ENCODE measurements at regions not wholly inside any gene's neighbourhood (a gene's known extent, or its start where the extent isn't known, plus 50 kb on each side); places are given as distances from the start of the nearest gene placed in this dataset.

DNA sequence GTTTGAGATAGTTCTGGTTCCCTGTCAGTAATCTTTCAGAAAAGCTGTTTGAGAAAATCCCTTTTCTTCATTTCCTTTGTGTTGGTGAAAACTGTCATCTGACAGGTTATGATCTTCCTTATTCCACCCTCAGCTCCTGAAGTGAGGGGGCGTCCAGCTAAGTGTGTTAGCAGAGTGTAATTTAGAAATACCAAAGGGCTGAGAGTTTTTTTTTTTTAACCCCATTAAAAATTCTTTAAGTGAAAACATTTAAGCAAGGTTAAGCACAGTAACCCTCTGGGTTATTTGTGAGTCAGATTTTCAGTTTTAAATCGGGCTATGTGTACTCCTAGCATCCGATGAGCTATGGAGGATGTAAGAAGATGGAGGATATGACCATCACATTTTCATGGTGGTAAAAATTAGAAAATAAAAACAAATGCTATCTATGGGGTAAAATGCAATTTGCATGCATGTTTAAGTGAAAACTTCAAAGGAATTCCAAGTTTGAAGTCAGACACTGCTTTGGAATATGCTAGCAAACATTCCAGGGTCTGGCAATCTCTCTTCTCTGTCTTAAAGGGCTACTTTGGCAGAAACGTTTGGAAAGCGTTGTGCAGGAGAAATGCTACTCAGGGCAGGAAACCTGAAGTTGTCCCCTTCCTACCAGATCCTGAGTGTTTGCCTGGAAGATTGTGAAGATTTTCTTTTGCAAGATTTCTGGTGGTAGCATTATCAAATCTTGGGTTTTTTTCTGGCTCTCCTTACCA is 197.0 kb upstream of the PRICKLE1 start:
- WGBS = 29% methylated on average over 4 of the region's 5 CpGs

DNA sequence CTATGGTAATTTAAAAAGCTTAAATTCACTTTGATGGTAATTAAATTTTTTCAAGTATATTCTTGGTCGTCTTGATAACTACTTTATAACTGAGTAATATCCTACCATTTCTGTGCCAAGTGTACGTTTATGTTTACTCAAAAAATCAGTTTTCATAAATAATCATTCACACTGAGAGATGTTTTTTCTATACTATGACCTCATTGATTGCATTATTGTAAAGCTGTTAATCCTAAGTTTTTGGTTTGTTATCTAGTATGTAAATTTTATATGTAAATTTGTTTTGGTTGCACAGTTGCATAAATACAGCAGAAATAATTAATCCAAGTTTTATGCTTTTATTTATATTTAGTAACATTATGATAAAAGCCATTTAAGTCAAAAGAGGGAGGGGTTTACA is 196.4 kb upstream of the PRICKLE1 start:
- no peak overlapping the region for H4K91ac ChIP-seq (ENCODE audit: low read length)
- no peaks in the 10 kb centered on the region for H3K36me3 ChIP-seq (ENCODE audit: control insufficient read depth in 1 of 2, insufficient read depth in 2 of 2, low read depth in 1 of 2, low read length in 2 of 2)
- no peak overlapping the region for H3K23ac ChIP-seq (ENCODE audit: low read length in 2 of 2)
- no peak overlapping the region for H3K4me2 ChIP-seq (ENCODE audit: low read length, poor library complexity, severe bottlenecking)
- no peaks in the 10 kb centered on the region for H3K9me3 ChIP-seq (ENCODE audit: control insufficient read depth, low read length)
- no peak overlapping the region for H2BK120ac ChIP-seq (ENCODE audit: low read depth, low read length)
- H3K27me3 ChIP-seq (ENCODE audit: control insufficient read depth in 1 of 2, insufficient read depth in 1 of 2, low read length in 2 of 2) = no peaks in the 10 kb centered on the region
- H2BK15ac ChIP-seq (ENCODE audit: low read depth, poor library complexity, severe bottlenecking) = no peak overlapping the region
- H2BK5ac ChIP-seq (ENCODE audit: low read depth, low read length, poor library complexity, severe bottlenecking) = no peak overlapping the region
- H3K4me1 ChIP-seq (ENCODE audit: control insufficient read depth, insufficient read depth, low read depth, low read length) = no peaks in the 10 kb centered on the region
- DNase-seq = no peak
- no peak overlapping the region for H2AK5ac ChIP-seq (ENCODE audit: low read length, severe bottlenecking)
- no CpG with 5 or more reads among the region's 2 CpGs for WGBS
- H3K9ac ChIP-seq (ENCODE audit: low read length) = no peak overlapping the region
- H3K18ac ChIP-seq (ENCODE audit: low read depth in 1 of 2, low read length in 2 of 2) = no peak overlapping the region
- H2AFZ ChIP-seq (ENCODE audit: low read depth, low read length) = no peak overlapping the region
- no peaks in the 10 kb centered on the region for H3K79me1 ChIP-seq (replicated peaks; ENCODE audit: low read length, poor library complexity, severe bottlenecking)
- no peak overlapping the region for H3K14ac ChIP-seq (ENCODE audit: low read length in 2 of 2)
- no peak overlapping the region for H4K8ac ChIP-seq (ENCODE audit: low read length)
- no peak overlapping the region for H3K4ac ChIP-seq (ENCODE audit: low read depth in 1 of 2, low read length in 2 of 2)
- H2BK12ac ChIP-seq (ENCODE audit: low read length in 2 of 2) = no peak overlapping the region
- no peak overlapping the region for H3K4me3 ChIP-seq (ENCODE audit: insufficient read depth in 1 of 2, low read depth in 1 of 2, low read length in 2 of 2)
- H3K27ac ChIP-seq (ENCODE audit: low read length, poor library complexity, severe bottlenecking) = no peak overlapping the region

More for the DNA sequence above, 197.0 kb upstream of the PRICKLE1 start:
- Histone ChIP-seq H3K14ac (ENCODE audit: low read length in 2 of 2) (no peak overlapping the region), H2AK5ac (ENCODE audit: low read length, severe bottlenecking) (peak overlapping the region; percentile 61), H2AFZ (ENCODE audit: low read depth, low read length) (no peak overlapping the region), H3K4me1 (ENCODE audit: control insufficient read depth, insufficient read depth, low read depth, low read length) (no peaks in the 10 kb centered on the region), H3K9ac (ENCODE audit: low read length) (no peak overlapping the region), H3K9me3 (ENCODE audit: control insufficient read depth, low read length) (no peaks in the 10 kb centered on the region), H4K91ac (ENCODE audit: low read length) (no peak overlapping the region), H2BK12ac (ENCODE audit: low read length in 2 of 2) (no peak overlapping the region), H3K27me3 (ENCODE audit: control insufficient read depth in 1 of 2, insufficient read depth in 1 of 2, low read length in 2 of 2) (no peaks in the 10 kb centered on the region), H3K79me1 (replicated peaks; ENCODE audit: low read length, poor library complexity, severe bottlenecking) (no peaks in the 10 kb centered on the region), H4K8ac (ENCODE audit: low read length) (peak overlapping the region; percentile 23), H3K4me3 (ENCODE audit: insufficient read depth in 1 of 2, low read depth in 1 of 2, low read length in 2 of 2) (no peak overlapping the region), H3K23ac (ENCODE audit: low read length in 2 of 2) (no peak overlapping the region), H2BK120ac (ENCODE audit: low read depth, low read length) (no peak overlapping the region), H2BK5ac (ENCODE audit: low read depth, low read length, poor library complexity, severe bottlenecking) (no peak overlapping the region), H3K18ac (ENCODE audit: low read depth in 1 of 2, low read length in 2 of 2) (no peak overlapping the region), H3K4me2 (ENCODE audit: low read length, poor library complexity, severe bottlenecking) (no peak overlapping the region), H2BK15ac (ENCODE audit: low read depth, poor library complexity, severe bottlenecking) (no peak overlapping the region), H3K36me3 (ENCODE audit: control insufficient read depth in 1 of 2, insufficient read depth in 2 of 2, low read depth in 1 of 2, low read length in 2 of 2) (no peaks in the 10 kb centered on the region), H3K27ac (ENCODE audit: low read length, poor library complexity, severe bottlenecking) (no peak overlapping the region), H3K4ac (ENCODE audit: low read depth in 1 of 2, low read length in 2 of 2) (no peak overlapping the region)
- DNase-seq = no peak

DNA sequence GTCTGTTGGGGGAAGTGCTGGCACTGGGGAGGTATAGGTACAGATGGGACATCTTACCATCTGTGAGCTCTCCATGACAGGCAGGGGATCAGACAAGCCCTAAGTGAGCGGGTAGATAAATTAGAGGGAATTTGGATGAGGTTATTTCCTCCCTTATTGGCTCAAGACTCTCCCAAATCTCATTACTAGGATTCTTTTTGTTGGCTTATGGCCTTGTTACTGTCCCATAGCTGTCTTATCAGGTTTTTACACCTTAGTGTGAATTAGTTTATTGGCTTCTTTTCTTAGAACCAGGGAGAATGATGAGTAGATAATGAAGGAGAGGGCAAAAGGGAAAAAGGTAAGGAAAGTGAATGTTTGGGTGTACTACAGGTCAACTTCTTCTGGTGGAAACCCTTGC is 191.1 kb upstream of the PRICKLE1 start:
- Histone ChIP-seq H3K27ac (ENCODE audit: low read length, poor library complexity, severe bottlenecking) (no peak overlapping the region), H3K27me3 (ENCODE audit: control insufficient read depth in 1 of 2, insufficient read depth in 1 of 2, low read length in 2 of 2) (no peaks in the 10 kb centered on the region), H3K36me3 (ENCODE audit: control insufficient read depth in 1 of 2, insufficient read depth in 2 of 2, low read depth in 1 of 2, low read length in 2 of 2) (no peaks in the 10 kb centered on the region), H3K4me1 (ENCODE audit: control insufficient read depth, insufficient read depth, low read depth, low read length) (no peaks in the 10 kb centered on the region), H2AK5ac (ENCODE audit: low read length, severe bottlenecking) (no peak overlapping the region), H2AFZ (ENCODE audit: low read depth, low read length) (no peak overlapping the region), H3K18ac (ENCODE audit: low read depth in 1 of 2, low read length in 2 of 2) (no peak overlapping the region), H3K9ac (ENCODE audit: low read length) (peak overlapping the region; percentile 10), H2BK15ac (ENCODE audit: low read depth, poor library complexity, severe bottlenecking) (no peak overlapping the region), H3K4me2 (ENCODE audit: low read length, poor library complexity, severe bottlenecking) (no peak overlapping the region), H3K4me3 (ENCODE audit: insufficient read depth in 1 of 2, low read depth in 1 of 2, low read length in 2 of 2) (no peak overlapping the region), H3K9me3 (ENCODE audit: control insufficient read depth, low read length) (no peaks in the 10 kb centered on the region), H3K23ac (ENCODE audit: low read length in 2 of 2) (no peak overlapping the region), H4K8ac (ENCODE audit: low read length) (no peak overlapping the region), H3K14ac (ENCODE audit: low read length in 2 of 2) (no peak overlapping the region), H4K91ac (ENCODE audit: low read length) (peak overlapping the region; percentile 39), H2BK120ac (ENCODE audit: low read depth, low read length) (no peak overlapping the region), H2BK5ac (ENCODE audit: low read depth, low read length, poor library complexity, severe bottlenecking) (no peak overlapping the region), H3K79me1 (replicated peaks; ENCODE audit: low read length, poor library complexity, severe bottlenecking) (no peaks in the 10 kb centered on the region), H2BK12ac (ENCODE audit: low read length in 2 of 2) (no peak overlapping the region), H3K4ac (ENCODE audit: low read depth in 1 of 2, low read length in 2 of 2) (no peak overlapping the region)
- DNase-seq = no peak
- no CpG with 5 or more reads among the region's 1 CpG for WGBS

DNA sequence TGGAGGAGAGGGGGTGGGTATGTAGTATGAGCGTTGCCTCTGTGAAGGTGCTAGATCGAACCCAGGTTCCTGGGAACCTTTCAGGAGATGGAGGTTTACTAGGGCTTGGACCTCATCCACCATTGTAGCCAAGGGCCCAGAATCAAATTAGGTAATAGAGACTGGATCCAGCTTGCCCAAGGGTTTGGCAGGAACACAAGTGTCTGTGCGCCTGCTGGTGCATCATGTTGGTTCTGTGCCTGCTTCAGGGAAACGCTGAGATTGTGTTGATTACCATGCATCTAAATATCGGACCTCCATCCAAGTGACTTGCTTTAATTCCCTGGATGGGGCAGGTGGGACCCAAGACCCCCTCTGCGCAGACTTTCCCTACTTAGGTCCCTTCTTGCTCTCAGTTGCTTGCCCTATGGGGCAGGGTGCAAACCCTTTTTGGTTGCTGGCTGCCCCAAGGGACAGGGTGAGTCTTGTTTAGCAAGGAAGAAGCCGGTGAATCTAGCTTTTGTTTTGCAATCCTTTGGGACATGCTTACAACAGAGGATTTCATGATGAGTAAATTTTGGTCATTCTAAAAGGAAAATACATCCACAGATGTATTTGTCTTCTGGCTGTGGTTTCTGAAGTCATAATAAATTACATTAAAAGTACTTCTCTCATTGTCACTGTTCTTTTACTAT is 189.8 kb upstream of the PRICKLE1 start:
- H3K4ac ChIP-seq (ENCODE audit: low read depth in 1 of 2, low read length in 2 of 2) = no peak overlapping the region

More for the DNA sequence above, 189.8 kb upstream of the PRICKLE1 start:
- Histone ChIP-seq H3K4me1 (ENCODE audit: control insufficient read depth, insufficient read depth, low read depth, low read length) (no peaks in the 10 kb centered on the region), H4K91ac (ENCODE audit: low read length) (peak overlapping the region; percentile 20), H2AFZ (ENCODE audit: low read depth, low read length) (no peak overlapping the region), H3K18ac (ENCODE audit: low read depth in 1 of 2, low read length in 2 of 2) (peak overlapping the region in 1 of 2 experiments; percentile 43), H3K9ac (ENCODE audit: low read length) (peak overlapping the region; percentile 10), H3K27me3 (ENCODE audit: control insufficient read depth in 1 of 2, insufficient read depth in 1 of 2, low read length in 2 of 2) (no peaks in the 10 kb centered on the region), H3K27ac (ENCODE audit: low read length, poor library complexity, severe bottlenecking) (no peak overlapping the region), H3K9me3 (ENCODE audit: control insufficient read depth, low read length) (no peaks in the 10 kb centered on the region), H3K23ac (ENCODE audit: low read length in 2 of 2) (no peak overlapping the region), H2BK5ac (ENCODE audit: low read depth, low read length, poor library complexity, severe bottlenecking) (no peak overlapping the region), H2AK5ac (ENCODE audit: low read length, severe bottlenecking) (peak overlapping the region; percentile 61), H2BK15ac (ENCODE audit: low read depth, poor library complexity, severe bottlenecking) (no peak overlapping the region), H3K4me2 (ENCODE audit: low read length, poor library complexity, severe bottlenecking) (no peak overlapping the region), H3K36me3 (ENCODE audit: control insufficient read depth in 1 of 2, insufficient read depth in 2 of 2, low read depth in 1 of 2, low read length in 2 of 2) (no peaks in the 10 kb centered on the region), H3K4me3 (ENCODE audit: insufficient read depth in 1 of 2, low read depth in 1 of 2, low read length in 2 of 2) (peak overlapping the region in 1 of 2 experiments; percentile 40), H3K79me1 (replicated peaks; ENCODE audit: low read length, poor library complexity, severe bottlenecking) (no peaks in the 10 kb centered on the region), H2BK12ac (ENCODE audit: low read length in 2 of 2) (no peak overlapping the region), H4K8ac (ENCODE audit: low read length) (no peak overlapping the region), H2BK120ac (ENCODE audit: low read depth, low read length) (no peak overlapping the region), H3K14ac (ENCODE audit: low read length in 2 of 2) (no peak overlapping the region)
- 89% methylated on average over 7 of the region's 7 CpGs for WGBS
- no peak for DNase-seq
